ENCODE measurements at regions not wholly inside any gene's neighbourhood (a gene's known extent, or its start where the extent isn't known, plus 50 kb on each side); places are given as distances from the start of the nearest gene placed in this dataset.
"Not testable (repeated sequence)": the region's sequence is repeated elsewhere in the genome, so short reads cannot be mapped to it uniquely, and the experiment has no call there.

- Histone ChIP-seq H3K9me3 (peaks cover 0 to 3% (median 0%) of the 10 kb centered on the region in 4 donors), H3K4me1 (no peaks in the 10 kb centered on the region), H3K27me3 (no peaks in the 10 kb centered on the region), H3K27ac (no peak overlapping the region), H3K36me3 (no peaks in the 10 kb centered on the region), H3K4me3 (no peak overlapping the region)
- TF ChIP-seq POLR2A (IDR thresholded peaks at IDR 0.05) (no peak), CTCF (IDR thresholded peaks at IDR 0.05) (no peak), EP300 (IDR thresholded peaks at IDR 0.05) (no peak)
- WGBS, 2 donors = 73 to 79% methylated on average over 1 of the region's 1 CpG
- no peak for DNase-seq (ENCODE audit: low spot score in 2 of 2)
Observed at GRCh38 chr7:17098515-17098914, 199.9 kb upstream of the AHR start.

- 90 to 91% methylated on average over 12 of the region's 12 CpGs for WGBS, 2 donors
- DNase-seq (ENCODE audit: low spot score in 2 of 2) = no peak
Observed at GRCh38 chr7:17099083-17099973, 199.1 kb upstream of the AHR start.

GRCh38 chr7:17099974-17100509 is 198.4 kb upstream of the AHR start:
- not testable (repeated sequence) for H3K27me3 ChIP-seq; H3K4me1 ChIP-seq; H3K4me3 ChIP-seq; H3K9me3 ChIP-seq; DNase-seq (ENCODE audit: low spot score in 2 of 2); H3K27ac ChIP-seq; H3K36me3 ChIP-seq
- 100% methylated on average over 2 of the region's 2 CpGs for WGBS, 2 donors

More at GRCh38 chr7:17099083-17099973, 199.1 kb upstream of the AHR start:
- no peak for TF ChIP-seq CTCF (IDR thresholded peaks at IDR 0.05)
- no peak for TF ChIP-seq EP300 (IDR thresholded peaks at IDR 0.05)
- TF ChIP-seq POLR2A (IDR thresholded peaks at IDR 0.05) = no peak
- Histone ChIP-seq H3K36me3 (no peaks in the 10 kb centered on the region), H3K27ac (no peak overlapping the region), H3K4me1 (no peaks in the 10 kb centered on the region), H3K27me3 (no peaks in the 10 kb centered on the region), H3K9me3 (peaks cover 0 to 3% (median 0%) of the 10 kb centered on the region in 4 donors), H3K4me3 (no peak overlapping the region)

- Histone ChIP-seq H3K4me3 (no peak overlapping the region), H3K27ac (no peak overlapping the region), H3K4me1 (no peaks in the 10 kb centered on the region), H3K9me3 (peaks cover 0 to 3% (median 0%) of the 10 kb centered on the region in 4 donors), H3K36me3 (no peaks in the 10 kb centered on the region), H3K27me3 (no peaks in the 10 kb centered on the region)
- WGBS, 2 donors = 96 to 98% methylated on average over 6 of the region's 6 CpGs
- no peak for DNase-seq (ENCODE audit: low spot score in 2 of 2)
- TF ChIP-seq EP300 (IDR thresholded peaks at IDR 0.05) (no peak), CTCF (IDR thresholded peaks at IDR 0.05) (no peak), POLR2A (IDR thresholded peaks at IDR 0.05) (no peak)
Observed at GRCh38 chr7:17101207-17101696, 197.2 kb upstream of the AHR start.

GRCh38 chr7:17103170-17103569 is 195.3 kb upstream of the AHR start:
- TF ChIP-seq POLR2A (IDR thresholded peaks at IDR 0.05) = no peak
- no peak for TF ChIP-seq EP300 (IDR thresholded peaks at IDR 0.05)
- no peak for TF ChIP-seq CTCF (IDR thresholded peaks at IDR 0.05)
- WGBS, 2 donors = 42 to 46% methylated on average over 4 of the region's 4 CpGs
- H3K4me3 ChIP-seq = no peak overlapping the region
- no peaks in the 10 kb centered on the region for H3K4me1 ChIP-seq
- no peak overlapping the region for H3K27ac ChIP-seq
- no peaks in the 10 kb centered on the region for H3K36me3 ChIP-seq
- H3K27me3 ChIP-seq = no peaks in the 10 kb centered on the region
- no peak for DNase-seq (ENCODE audit: low spot score in 2 of 2)
- H3K9me3 ChIP-seq = peaks cover 0 to 3% (median 0%) of the 10 kb centered on the region in 4 donors

All from tibial nerve (tissue), 4 donors.